Pancreas (tissue), 10 donors: ENCODE measurements at regions not wholly inside any gene's neighbourhood (a gene's known extent, or its start where the extent isn't known, plus 50 kb on each side); places are given as distances from the start of the nearest gene placed in this dataset.

Experiments
- ATAC-seq, 4 donors: fragments of 200-7000 bp; cut with Tn5 transposase; one replicate each; pipeline versions ENCODE4 v1.8.0 to v1.9.1; 2020; ENCODE audit warnings: mild to moderate bottlenecking in 4 of 4, moderate library complexity in 4 of 4
- DNase-seq, 6 donors: peaks; one replicate each; pipeline ENCODE4 v3.0.0-alpha.2; 2020
- FAIRE-seq: peaks from 2 replicates; lab custom pipeline; 2012; peaks lifted over from hg19 to GRCh38; lab: Jason Lieb, UNC
- H3K27ac ChIP-seq, 4 donors: fragments of 200-600 bp; sonication (generic); 1 replicate in 3 of 4; 2 replicates in 1 of 4; pipeline versions ENCODE4 v1.5.0 to v1.8.0; 2020
- H3K27me3 ChIP-seq, 4 donors: fragments of 200-600 bp; one replicate each; pipeline ENCODE4 v1.8.0; 2021
- H3K36me3 ChIP-seq, 3 donors: fragments of 200-600 bp; sonication (generic) in 1 of 3; one replicate each; pipeline versions ENCODE4 v1.5.0 to v1.8.0; 2020 to 2021
- H3K4me1 ChIP-seq, 3 donors: fragments of 200-600 bp; one replicate each; pipeline ENCODE4 v1.8.0; 2021
- H3K4me3 ChIP-seq, 4 donors: fragments of 200-600 bp; sonication (generic) in 2 of 4; one replicate each; pipeline versions ENCODE4 v1.5.0 to v1.8.0; 2020 to 2021
- H3K9me3 ChIP-seq, 4 donors: fragments of 200-600 bp; one replicate each; pipeline ENCODE4 v1.8.0; 2021
- WGBS, 2 donors: extraction: QIAGEN DNeasy Blood & Tissue Kit; methylation state at CpG; one replicate each; pipeline ENCODE4 v1.1.7; 2013; 5-methylcytosine and 5-hydroxymethylcytosine counted together
- intact Hi-C, 3 donors: fragments of 100-400 bp; cut with DNase I; formaldehyde crosslinking; loops; one replicate each; pipeline versions ENCODE4 v1.11.1 to v1.14.2; 2022
- TF ChIP-seq, protein P1 (sequence below), 4 donors: fragments of 200-600 bp; sonication (generic) in 3 of 4; IDR thresholded peaks; one replicate each; pipeline versions ENCODE4 v1.5.0 to v1.8.0; 2021; ENCODE audit warnings: antibody characterized with exemption in 4 of 4
- donor health status: healthy with polysubstance abuse.
- donor health status: DM: no; HTN: no; CAD: no; lungs with moderate emphysema.
- donor health status: DM: no; HTN: no; CAD: no.
- donor health status: control.
- donor health status: control.
- donor health status: Bipolar disorder and iron deficiency.
- donor health status: DM: yes; HTN: yes; CAD: no.
- donor health status: DM: no; HTN: no; CAD: no.
- donor health status: DM: no; HTN: no; CAD: no.
- donor health status: DM: yes; HTN: yes; CAD: no.

DNA sequence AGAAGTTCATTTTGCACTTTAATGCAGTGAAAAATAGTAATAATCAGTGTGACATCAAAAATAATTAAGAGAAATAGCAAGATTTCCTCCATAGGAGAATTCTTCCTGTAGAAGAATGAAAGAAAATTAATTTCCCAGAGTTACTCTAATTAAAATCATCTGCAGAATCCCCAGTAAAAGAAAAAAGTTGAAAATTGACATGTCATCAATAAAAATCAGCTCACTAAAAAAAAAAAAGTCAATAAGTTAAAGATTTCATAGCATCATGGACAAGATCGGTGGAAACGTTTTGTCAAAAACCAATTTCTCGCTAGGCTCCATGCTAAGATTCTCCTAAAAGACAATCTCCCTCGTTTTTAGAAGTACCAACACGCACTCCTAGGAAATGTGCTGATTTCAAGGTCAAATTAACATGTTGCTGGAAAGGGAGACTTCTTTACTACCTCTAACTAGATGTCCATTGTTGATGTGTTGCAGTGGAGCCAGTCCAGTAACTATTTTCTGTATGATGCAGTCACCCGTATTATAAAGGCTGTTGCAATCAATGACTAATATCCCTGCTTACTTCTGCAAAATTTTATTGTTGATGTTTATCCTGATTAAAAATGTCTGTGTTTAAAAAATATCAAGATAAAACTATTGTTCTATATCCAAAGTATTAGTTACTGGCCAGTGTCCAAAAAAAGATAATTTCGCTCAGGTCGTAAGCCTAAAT is 591.9 kb upstream of the MGMT start:
- FAIRE-seq (no peak), ATAC-seq (peak in 2 of 4 donors; percentile 44 to 59), DNase-seq (no peak)
- Histone ChIP-seq H3K4me3 (no peak overlapping the region), H3K4me1 (no peaks in the 10 kb centered on the region), H3K36me3 (no peaks in the 10 kb centered on the region), H3K9me3 (no peaks in the 10 kb centered on the region), H3K27me3 (no peaks in the 10 kb centered on the region), H3K27ac (peak overlapping the region in 1 of 4 donors; percentile 21)
- 59 to 66% methylated on average over 8 of the region's 8 CpGs for WGBS, 2 donors
- intact Hi-C loops, result no loop called here
- TF ChIP-seq, protein P1, sequence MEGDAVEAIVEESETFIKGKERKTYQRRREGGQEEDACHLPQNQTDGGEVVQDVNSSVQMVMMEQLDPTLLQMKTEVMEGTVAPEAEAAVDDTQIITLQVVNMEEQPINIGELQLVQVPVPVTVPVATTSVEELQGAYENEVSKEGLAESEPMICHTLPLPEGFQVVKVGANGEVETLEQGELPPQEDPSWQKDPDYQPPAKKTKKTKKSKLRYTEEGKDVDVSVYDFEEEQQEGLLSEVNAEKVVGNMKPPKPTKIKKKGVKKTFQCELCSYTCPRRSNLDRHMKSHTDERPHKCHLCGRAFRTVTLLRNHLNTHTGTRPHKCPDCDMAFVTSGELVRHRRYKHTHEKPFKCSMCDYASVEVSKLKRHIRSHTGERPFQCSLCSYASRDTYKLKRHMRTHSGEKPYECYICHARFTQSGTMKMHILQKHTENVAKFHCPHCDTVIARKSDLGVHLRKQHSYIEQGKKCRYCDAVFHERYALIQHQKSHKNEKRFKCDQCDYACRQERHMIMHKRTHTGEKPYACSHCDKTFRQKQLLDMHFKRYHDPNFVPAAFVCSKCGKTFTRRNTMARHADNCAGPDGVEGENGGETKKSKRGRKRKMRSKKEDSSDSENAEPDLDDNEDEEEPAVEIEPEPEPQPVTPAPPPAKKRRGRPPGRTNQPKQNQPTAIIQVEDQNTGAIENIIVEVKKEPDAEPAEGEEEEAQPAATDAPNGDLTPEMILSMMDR (IDR thresholded peaks at IDR 0.05), result no peak

DNA sequence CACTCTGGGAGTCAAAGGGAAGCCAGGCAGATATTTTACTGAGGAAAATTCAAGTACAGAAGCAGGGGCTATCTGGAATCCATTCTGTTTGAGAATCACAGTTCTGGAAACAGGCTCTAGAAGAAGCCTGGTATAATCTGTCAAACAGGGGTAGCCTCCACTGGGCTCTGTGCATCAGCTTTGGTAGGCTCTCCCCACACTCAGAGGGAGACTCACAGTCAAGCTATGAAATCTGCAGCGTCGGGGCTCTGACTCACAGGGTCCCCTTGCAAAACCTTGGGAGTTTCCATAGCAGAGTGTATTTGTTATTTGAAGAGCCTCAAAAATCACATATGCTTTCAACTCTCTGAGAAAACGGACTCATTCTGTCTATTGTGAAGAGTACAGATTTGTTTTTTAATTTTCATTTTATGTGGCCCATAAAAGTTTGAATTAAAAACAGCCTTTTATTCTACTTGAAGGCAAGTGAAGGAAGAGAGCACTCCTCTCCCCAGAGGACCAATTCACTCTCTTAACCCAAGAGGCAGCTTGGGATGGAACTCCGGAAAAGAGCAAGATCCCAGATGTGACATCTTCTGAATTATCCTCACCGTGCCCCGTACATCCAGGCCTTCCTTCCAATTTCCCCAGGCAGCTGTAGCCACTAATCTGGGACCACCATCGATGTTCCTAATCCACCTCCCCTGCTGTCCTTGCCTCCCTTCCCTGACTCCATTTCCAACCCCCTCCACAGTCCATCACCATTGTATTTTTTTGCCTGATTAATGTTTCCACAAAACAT is 590.9 kb upstream of the MGMT start:
- TF ChIP-seq, protein P1 (IDR thresholded peaks at IDR 0.05), result no peak
- DNase-seq, result no peak
- 65 to 76% methylated on average over 7 of the region's 7 CpGs for WGBS, 2 donors
- H3K27ac ChIP-seq, result peak overlapping the region in 1 of 4 donors; percentile 21
- peak in 3 of 4 donors; percentile 53 to 79 (median 73) for ATAC-seq
- no peaks in the 10 kb centered on the region for H3K27me3 ChIP-seq
- H3K9me3 ChIP-seq, result no peaks in the 10 kb centered on the region
- H3K4me3 ChIP-seq, result no peak overlapping the region
- intact Hi-C loops, result no loop called here
- no peaks in the 10 kb centered on the region for H3K36me3 ChIP-seq
- no peak for FAIRE-seq
- no peaks in the 10 kb centered on the region for H3K4me1 ChIP-seq

DNA sequence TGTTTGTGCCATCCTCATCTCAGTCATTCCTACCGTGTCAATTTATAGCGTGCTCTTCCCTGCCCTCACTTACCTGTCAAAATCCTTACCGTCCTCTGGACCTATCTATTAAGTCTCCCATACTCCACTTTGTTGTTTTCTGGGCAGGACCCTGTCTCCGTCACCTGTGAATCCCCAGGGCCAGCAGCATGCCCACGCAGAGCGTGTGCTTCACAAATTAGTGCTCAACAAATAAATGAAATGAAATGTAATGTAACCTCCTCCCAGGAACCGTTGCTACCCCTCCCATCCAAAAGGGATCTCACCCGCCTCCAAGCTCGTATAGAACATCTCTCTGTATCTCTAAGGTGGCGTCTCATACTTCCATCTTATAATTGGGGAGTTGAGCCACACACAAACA is 589.9 kb upstream of the MGMT start:
- Histone ChIP-seq H3K27me3 (no peaks in the 10 kb centered on the region), H3K27ac (no peak overlapping the region), H3K36me3 (no peaks in the 10 kb centered on the region), H3K4me1 (no peaks in the 10 kb centered on the region), H3K9me3 (no peaks in the 10 kb centered on the region), H3K4me3 (no peak overlapping the region)
- no peak for ATAC-seq
- FAIRE-seq, result no peak
- WGBS, 2 donors, result 66 to 84% methylated on average over 10 of the region's 10 CpGs
- intact Hi-C loops, result no loop called here
- DNase-seq, result no peak
- TF ChIP-seq, protein P1 (IDR thresholded peaks at IDR 0.05), result no peak

DNA sequence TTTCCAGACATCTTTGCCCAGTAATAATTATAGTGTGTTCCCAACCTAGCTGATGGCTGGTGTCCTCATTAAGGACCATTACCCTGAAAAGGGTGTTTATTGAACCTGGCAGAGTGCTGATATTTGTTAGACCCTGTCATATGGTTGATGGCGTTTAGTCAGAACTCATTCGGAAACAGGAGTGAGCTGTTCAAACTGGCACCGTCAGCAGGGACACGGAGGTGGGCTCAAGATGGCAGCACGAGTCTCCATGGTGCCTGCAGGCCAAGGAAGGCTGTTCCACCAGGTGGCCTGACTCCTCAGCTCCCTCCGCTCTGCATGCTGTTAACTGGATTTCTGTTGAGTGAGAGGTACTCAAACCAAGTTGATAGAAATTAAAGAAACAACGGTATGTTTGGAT is 589.1 kb upstream of the MGMT start:
- DNase-seq, result no peak
- 81 to 88% methylated on average over 7 of the region's 7 CpGs for WGBS, 2 donors

More for the DNA sequence above, 589.1 kb upstream of the MGMT start:
- H3K9me3 ChIP-seq, result no peaks in the 10 kb centered on the region
- no peak overlapping the region for H3K27ac ChIP-seq
- TF ChIP-seq, protein P1 (IDR thresholded peaks at IDR 0.05), result no peak
- no peak overlapping the region for H3K4me3 ChIP-seq
- ATAC-seq (no peak), FAIRE-seq (no peak)
- H3K36me3 ChIP-seq, result no peaks in the 10 kb centered on the region
- no peaks in the 10 kb centered on the region for H3K27me3 ChIP-seq
- H3K4me1 ChIP-seq, result no peaks in the 10 kb centered on the region
- intact Hi-C loops, result no loop called here
